ENCODE measurements at regions not wholly inside any gene's neighbourhood (a gene's known extent, or its start where the extent isn't known, plus 50 kb on each side); places are given as distances from the start of the nearest gene placed in this dataset.

DNA sequence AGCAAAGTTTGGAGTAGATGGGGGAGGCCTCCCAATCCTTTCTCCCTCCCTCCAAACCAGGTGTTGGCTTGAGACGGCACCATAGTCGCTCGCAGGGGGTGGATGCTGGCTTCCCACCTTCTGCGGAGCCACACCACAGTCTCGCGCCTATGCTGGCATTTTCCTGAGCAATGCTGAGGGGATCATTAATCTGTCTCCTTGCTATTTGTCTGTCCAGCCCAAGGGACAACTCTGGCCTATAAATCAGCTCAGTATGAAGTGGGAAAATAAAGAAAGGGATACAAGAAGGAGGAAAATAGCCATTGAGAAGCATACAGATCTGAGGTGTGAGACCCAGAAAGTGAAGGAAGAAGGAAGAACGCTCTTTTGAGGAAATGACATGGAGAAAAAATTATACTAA, 53.5 kb upstream of the CADM1 start (continued):
- TF ChIP-seq, protein P1, sequence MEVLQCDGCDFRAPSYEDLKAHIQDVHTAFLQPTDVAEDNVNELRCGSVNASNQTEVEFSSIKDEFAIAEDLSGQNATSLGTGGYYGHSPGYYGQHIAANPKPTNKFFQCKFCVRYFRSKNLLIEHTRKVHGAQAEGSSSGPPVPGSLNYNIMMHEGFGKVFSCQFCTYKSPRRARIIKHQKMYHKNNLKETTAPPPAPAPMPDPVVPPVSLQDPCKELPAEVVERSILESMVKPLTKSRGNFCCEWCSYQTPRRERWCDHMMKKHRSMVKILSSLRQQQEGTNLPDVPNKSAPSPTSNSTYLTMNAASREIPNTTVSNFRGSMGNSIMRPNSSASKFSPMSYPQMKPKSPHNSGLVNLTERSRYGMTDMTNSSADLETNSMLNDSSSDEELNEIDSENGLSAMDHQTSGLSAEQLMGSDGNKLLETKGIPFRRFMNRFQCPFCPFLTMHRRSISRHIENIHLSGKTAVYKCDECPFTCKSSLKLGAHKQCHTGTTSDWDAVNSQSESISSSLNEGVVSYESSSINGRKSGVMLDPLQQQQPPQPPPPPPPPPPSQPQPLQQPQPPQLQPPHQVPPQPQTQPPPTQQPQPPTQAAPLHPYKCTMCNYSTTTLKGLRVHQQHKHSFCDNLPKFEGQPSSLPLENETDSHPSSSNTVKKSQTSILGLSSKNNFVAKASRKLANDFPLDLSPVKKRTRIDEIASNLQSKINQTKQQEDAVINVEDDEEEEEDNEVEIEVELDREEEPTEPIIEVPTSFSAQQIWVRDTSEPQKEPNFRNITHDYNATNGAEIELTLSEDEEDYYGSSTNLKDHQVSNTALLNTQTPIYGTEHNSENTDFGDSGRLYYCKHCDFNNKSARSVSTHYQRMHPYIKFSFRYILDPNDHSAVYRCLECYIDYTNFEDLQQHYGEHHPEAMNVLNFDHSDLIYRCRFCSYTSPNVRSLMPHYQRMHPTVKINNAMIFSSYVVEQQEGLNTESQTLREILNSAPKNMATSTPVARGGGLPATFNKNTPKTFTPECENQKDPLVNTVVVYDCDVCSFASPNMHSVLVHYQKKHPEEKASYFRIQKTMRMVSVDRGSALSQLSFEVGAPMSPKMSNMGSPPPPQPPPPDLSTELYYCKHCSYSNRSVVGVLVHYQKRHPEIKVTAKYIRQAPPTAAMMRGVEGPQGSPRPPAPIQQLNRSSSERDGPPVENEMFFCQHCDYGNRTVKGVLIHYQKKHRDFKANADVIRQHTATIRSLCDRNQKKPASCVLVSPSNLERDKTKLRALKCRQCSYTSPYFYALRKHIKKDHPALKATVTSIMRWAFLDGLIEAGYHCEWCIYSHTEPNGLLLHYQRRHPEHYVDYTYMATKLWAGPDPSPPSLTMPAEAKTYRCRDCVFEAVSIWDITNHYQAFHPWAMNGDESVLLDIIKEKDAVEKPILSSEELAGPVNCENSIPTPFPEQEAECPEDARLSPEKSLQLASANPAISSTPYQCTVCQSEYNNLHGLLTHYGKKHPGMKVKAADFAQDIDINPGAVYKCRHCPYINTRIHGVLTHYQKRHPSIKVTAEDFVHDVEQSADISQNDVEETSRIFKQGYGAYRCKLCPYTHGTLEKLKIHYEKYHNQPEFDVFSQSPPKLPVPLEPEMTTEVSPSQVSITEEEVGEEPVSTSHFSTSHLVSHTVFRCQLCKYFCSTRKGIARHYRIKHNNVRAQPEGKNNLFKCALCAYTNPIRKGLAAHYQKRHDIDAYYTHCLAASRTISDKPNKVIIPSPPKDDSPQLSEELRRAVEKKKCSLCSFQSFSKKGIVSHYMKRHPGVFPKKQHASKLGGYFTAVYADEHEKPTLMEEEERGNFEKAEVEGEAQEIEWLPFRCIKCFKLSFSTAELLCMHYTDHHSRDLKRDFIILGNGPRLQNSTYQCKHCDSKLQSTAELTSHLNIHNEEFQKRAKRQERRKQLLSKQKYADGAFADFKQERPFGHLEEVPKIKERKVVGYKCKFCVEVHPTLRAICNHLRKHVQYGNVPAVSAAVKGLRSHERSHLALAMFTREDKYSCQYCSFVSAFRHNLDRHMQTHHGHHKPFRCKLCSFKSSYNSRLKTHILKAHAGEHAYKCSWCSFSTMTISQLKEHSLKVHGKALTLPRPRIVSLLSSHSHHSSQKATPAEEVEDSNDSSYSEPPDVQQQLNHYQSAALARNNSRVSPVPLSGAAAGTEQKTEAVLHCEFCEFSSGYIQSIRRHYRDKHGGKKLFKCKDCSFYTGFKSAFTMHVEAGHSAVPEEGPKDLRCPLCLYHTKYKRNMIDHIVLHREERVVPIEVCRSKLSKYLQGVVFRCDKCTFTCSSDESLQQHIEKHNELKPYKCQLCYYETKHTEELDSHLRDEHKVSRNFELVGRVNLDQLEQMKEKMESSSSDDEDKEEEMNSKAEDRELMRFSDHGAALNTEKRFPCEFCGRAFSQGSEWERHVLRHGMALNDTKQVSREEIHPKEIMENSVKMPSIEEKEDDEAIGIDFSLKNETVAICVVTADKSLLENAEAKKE (CRISPR knock-in tag; IDR thresholded peaks at IDR 0.05), result no peak
- TF ChIP-seq STAT1 (IDR thresholded peaks at IDR 0.05; ENCODE audit: unreplicated experiment) (no peak), ZNF114 (CRISPR knock-in tag; IDR thresholded peaks at IDR 0.05) (no peak), EZH2phosphoT487 (IDR thresholded peaks at IDR 0.05; ENCODE audit: unreplicated experiment) (no peak), CREB1 (CRISPR knock-in tag; IDR thresholded peaks at IDR 0.05; ENCODE audit: low read depth) (no peak), JUNB (IDR thresholded peaks at IDR 0.05; ENCODE audit: unreplicated experiment) (no peak), POLR2AphosphoS5 (IDR thresholded peaks at IDR 0.05; ENCODE audit: low read depth) (no peak)
- TF ChIP-seq, protein P2, sequence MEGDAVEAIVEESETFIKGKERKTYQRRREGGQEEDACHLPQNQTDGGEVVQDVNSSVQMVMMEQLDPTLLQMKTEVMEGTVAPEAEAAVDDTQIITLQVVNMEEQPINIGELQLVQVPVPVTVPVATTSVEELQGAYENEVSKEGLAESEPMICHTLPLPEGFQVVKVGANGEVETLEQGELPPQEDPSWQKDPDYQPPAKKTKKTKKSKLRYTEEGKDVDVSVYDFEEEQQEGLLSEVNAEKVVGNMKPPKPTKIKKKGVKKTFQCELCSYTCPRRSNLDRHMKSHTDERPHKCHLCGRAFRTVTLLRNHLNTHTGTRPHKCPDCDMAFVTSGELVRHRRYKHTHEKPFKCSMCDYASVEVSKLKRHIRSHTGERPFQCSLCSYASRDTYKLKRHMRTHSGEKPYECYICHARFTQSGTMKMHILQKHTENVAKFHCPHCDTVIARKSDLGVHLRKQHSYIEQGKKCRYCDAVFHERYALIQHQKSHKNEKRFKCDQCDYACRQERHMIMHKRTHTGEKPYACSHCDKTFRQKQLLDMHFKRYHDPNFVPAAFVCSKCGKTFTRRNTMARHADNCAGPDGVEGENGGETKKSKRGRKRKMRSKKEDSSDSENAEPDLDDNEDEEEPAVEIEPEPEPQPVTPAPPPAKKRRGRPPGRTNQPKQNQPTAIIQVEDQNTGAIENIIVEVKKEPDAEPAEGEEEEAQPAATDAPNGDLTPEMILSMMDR (conservative IDR thresholded peaks at IDR 0.05; ENCODE audit: low read depth in 2 of 2), result no peak
- TF ChIP-seq, protein P3, sequence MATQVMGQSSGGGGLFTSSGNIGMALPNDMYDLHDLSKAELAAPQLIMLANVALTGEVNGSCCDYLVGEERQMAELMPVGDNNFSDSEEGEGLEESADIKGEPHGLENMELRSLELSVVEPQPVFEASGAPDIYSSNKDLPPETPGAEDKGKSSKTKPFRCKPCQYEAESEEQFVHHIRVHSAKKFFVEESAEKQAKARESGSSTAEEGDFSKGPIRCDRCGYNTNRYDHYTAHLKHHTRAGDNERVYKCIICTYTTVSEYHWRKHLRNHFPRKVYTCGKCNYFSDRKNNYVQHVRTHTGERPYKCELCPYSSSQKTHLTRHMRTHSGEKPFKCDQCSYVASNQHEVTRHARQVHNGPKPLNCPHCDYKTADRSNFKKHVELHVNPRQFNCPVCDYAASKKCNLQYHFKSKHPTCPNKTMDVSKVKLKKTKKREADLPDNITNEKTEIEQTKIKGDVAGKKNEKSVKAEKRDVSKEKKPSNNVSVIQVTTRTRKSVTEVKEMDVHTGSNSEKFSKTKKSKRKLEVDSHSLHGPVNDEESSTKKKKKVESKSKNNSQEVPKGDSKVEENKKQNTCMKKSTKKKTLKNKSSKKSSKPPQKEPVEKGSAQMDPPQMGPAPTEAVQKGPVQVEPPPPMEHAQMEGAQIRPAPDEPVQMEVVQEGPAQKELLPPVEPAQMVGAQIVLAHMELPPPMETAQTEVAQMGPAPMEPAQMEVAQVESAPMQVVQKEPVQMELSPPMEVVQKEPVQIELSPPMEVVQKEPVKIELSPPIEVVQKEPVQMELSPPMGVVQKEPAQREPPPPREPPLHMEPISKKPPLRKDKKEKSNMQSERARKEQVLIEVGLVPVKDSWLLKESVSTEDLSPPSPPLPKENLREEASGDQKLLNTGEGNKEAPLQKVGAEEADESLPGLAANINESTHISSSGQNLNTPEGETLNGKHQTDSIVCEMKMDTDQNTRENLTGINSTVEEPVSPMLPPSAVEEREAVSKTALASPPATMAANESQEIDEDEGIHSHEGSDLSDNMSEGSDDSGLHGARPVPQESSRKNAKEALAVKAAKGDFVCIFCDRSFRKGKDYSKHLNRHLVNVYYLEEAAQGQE (IDR thresholded peaks at IDR 0.05; ENCODE audit: unreplicated experiment), result no peak
